ENCODE measurements at regions not wholly inside any gene's neighbourhood (a gene's known extent, or its start where the extent isn't known, plus 50 kb on each side); places are given as distances from the start of the nearest gene placed in this dataset.

- no peaks in the 10 kb centered on the region for H3K4me1 ChIP-seq
- no peaks in the 10 kb centered on the region for H3K27me3 ChIP-seq (ENCODE audit: low read depth)
- peaks cover 33% of the 10 kb centered on the region for H3K9me3 ChIP-seq (replicated peaks)
- intact Hi-C loops (cut with micrococcal nuclease) = no loop called here
- no peak overlapping the region for H3K27ac ChIP-seq (replicated peaks)
- DNase-seq = no peak
- no peak overlapping the region for H3K4me3 ChIP-seq
- H3K36me3 ChIP-seq = no peaks in the 10 kb centered on the region
- TF ChIP-seq CTCF (IDR thresholded peaks at IDR 0.05; ENCODE audit: borderline replicate concordance) = no peak
These were observed 135.1 kb downstream of the SLC41A2 start for GRCh38 chr12:104822941-104823340.

GRCh38 chr12:104816845-104817503 lies 141.1 kb downstream of the SLC41A2 start:
- Histone ChIP-seq H3K27ac (replicated peaks) (no peak overlapping the region), H3K27me3 (ENCODE audit: low read depth) (no peaks in the 10 kb centered on the region), H3K9me3 (replicated peaks) (peaks cover 9% of the 10 kb centered on the region), H3K4me3 (no peak overlapping the region), H3K4me1 (no peaks in the 10 kb centered on the region), H3K36me3 (no peaks in the 10 kb centered on the region)
- no peak for DNase-seq
- intact Hi-C loops (cut with micrococcal nuclease) = no loop called here
- no peak for TF ChIP-seq CTCF (IDR thresholded peaks at IDR 0.05; ENCODE audit: borderline replicate concordance)

GRCh38 chr12:104815935-104816334 lies 142.2 kb downstream of the SLC41A2 start:
- no peak for TF ChIP-seq CTCF (IDR thresholded peaks at IDR 0.05; ENCODE audit: borderline replicate concordance)
- H3K4me3 ChIP-seq = no peak overlapping the region
- H3K36me3 ChIP-seq = no peaks in the 10 kb centered on the region
- H3K27me3 ChIP-seq (ENCODE audit: low read depth) = no peaks in the 10 kb centered on the region
- peaks cover 9% of the 10 kb centered on the region for H3K9me3 ChIP-seq (replicated peaks)
- intact Hi-C loops (cut with micrococcal nuclease) = no loop called here
- H3K27ac ChIP-seq (replicated peaks) = no peak overlapping the region
- DNase-seq = no peak
- no peaks in the 10 kb centered on the region for H3K4me1 ChIP-seq

- no peaks in the 10 kb centered on the region for H3K36me3 ChIP-seq
These were observed 143.1 kb downstream of the SLC41A2 start for GRCh38 chr12:104814944-104815343.

More at GRCh38 chr12:104814944-104815343, 143.1 kb downstream of the SLC41A2 start:
- Histone ChIP-seq H3K4me1 (no peaks in the 10 kb centered on the region), H3K27me3 (ENCODE audit: low read depth) (no peaks in the 10 kb centered on the region), H3K27ac (replicated peaks) (no peak overlapping the region), H3K4me3 (no peak overlapping the region), H3K9me3 (replicated peaks) (peaks cover 8% of the 10 kb centered on the region)
- intact Hi-C loops (cut with micrococcal nuclease) = no loop called here
- no peak for TF ChIP-seq CTCF (IDR thresholded peaks at IDR 0.05; ENCODE audit: borderline replicate concordance)
- DNase-seq = no peak
